ENCODE measurements at regions not wholly inside any gene's neighbourhood (a gene's known extent, or its start where the extent isn't known, plus 50 kb on each side); places are given as distances from the start of the nearest gene placed in this dataset.

DNA sequence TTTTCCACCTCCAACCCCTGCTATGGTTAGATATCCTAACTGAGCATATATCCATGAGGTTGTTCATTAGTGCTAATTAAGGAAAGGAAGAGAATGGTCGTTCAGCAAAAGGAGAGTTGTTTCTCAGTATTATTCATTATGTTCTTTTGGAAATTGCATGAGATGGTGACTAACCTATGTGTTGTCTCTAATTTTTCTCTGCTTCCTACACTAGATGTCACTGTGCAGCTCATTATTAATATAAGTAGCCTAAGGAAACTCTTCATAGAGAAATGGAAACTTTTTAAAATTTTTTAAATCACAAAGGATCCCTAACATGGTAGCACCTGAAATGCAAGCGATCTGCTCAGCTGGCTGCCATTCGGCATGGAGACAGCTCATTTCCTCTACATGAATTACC lies 67.7 kb upstream of the FAM9A start:
- DNase-seq (ENCODE audit: low read depth), result no peak

DNA sequence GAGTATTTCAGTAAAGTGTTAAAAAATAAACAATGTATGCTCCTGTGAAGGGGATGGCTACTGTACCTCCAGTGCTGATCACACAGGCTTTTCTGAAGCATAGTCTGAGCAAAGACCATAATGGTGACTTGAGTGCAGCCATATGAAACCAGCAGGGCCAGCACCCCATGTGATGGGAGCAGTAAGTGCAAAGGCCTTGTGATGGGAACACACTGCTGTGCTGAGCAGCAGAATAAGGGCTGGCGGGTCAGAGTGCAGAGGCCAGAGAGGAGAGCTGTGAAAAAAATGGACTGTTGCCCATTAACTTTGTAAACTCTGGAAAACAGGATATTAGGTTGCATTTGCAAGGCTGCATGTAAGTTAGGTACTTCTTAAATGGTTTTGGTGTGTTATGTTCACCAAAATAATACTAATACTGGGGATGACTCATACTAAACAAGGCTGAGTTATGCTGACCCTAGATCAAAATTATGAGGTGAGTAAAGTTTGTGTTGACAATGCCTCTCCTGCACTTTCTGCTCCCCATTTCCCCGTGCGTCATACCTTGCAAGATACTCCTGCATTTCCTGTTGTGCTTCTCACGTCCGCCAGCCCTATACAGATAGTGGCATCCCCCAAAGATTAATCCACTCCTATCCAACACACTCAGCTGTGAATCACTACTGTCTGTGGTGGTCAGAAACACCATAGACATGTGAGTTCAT lies 67.0 kb upstream of the FAM9A start:
- DNase-seq (ENCODE audit: low read depth), result no peak

DNA sequence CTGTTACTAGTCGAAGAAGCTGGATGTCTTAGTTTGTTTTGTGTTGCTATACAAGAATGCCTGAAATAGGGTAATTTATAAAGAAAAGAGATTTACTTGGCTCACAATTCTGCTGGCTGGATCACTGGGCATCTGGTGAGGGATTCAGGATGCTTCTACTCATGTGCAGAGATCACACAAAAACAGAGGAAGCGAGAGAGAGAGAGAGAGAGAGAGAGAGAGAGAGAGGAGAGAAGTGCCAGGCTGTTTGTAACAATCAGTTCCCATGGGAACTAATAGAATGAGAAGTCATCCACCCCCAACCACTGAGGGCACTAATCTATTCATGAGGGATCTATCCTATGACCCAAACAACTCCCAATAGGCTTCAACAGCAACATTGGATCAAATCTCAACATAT lies 66.2 kb upstream of the FAM9A start:
- no peak for DNase-seq (ENCODE audit: low read depth)

DNA sequence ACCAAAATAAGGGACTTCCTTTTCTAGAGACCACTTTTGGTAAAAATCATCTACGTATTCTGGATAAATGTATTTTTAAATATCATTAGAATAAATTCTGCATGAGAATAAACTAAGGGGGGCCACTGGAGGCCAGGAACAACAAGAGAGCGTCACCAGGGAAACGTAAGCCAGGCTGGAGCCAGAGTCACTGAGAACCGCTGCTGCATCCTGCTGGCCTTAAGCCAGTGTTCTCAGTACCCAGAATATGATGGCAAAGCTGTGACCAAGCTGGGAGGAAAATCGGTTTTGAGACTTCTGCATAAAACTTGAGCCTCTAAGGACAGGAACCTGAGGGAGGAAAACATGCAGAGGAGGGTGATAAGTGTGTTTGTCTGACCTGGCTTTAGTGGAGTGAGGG lies 63.0 kb upstream of the FAM9A start:
- DNase-seq (ENCODE audit: low read depth), result no peak

DNA sequence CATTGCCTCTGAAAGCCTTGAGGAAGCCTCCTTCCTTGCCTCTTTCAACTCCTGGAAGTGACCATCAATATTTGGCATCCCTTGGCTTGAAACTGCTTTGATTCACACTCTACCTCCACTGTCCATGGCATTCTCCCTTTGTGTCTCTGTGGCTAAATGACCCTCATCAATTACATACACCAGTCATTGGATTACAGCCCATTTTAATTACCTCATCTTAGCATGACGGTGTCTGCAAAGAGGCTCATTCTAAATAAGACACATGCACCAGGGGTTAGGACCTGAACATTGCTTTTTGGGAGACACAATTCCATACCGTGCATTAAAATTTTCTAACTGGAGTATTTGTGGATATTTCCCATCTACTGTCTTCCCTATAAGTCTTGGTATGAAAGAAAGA lies 60.7 kb upstream of the FAM9A start:
- no peak for DNase-seq (ENCODE audit: low read depth)

DNA sequence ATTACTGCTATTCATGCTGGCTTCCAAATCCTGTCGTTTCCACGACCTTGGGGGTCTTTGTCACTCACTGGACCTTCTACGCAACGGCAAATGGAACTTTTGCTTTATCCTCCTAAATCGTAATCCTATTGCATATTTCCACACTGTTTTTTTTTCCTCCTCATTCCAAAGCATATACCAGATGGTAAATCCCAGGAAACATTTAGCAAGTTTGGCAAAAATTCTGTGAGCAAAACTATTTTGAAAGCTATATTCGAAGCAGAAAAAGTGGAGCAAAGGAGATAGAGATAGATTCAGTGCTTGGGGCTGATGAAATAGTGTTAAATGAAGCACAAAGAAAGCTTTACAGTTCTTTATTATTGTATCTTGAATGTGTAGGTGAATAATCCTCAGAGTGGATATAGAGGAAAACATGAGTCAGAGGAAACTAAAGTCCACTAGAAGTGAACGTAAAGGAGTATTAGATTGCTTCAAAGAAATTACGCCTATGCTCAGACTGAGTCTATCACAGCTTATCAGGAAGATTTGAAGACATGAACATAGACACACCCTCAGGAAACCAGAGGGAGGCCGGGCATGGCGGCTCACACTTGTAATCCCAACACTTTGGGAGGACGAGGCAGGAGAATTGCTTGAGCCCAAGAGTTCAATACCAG lies 50.2 kb upstream of the FAM9A start:
- no peak for DNase-seq (ENCODE audit: low read depth)

All from T follicular helper cell (primary cell).